IMR-90 (cell line): ENCODE measurements at regions not wholly inside any gene's neighbourhood (a gene's known extent, or its start where the extent isn't known, plus 50 kb on each side); places are given as distances from the start of the nearest gene placed in this dataset.

Experiments
- ATAC-seq: fragments of 200-7000 bp; cut with Tn5 transposase; 2 replicates; pipeline ENCODE4 v1.9.1; 2020; ENCODE audit warnings: low read depth, mild to moderate bottlenecking, moderate library complexity
- BruUV-seq: library from RNA; stranded (reverse); fragments of 400-500 nt; replicated peaks from 2 replicates; lab custom pipeline; 2021; lab: Mats Ljungman, UMichigan
- CTCF ChIA-PET: fragments of 300-600 bp; formaldehyde crosslinking; extraction: SDS; loops from one replicate; lab custom pipeline; 2021; ENCODE audit warnings: antibody characterized with exemption; lab: Yijun Ruan, JAX
- POLR2A ChIA-PET: fragments of 300-600 bp; sonication (Branson Sonifier 250); formaldehyde crosslinking; loops from one replicate; lab custom pipeline; 2022; ENCODE audit warnings: antibody characterized with exemption; ENCODE audit not compliant: unreplicated experiment; lab: Charles Lee
- DNase-seq: peaks from one replicate; pipeline ENCODE4 v3.0.0; 2013
- H2AFZ ChIP-seq: replicated peaks from 2 replicates; pipeline ENCODE3; 2013; ENCODE audit warnings: low read length, mild to moderate bottlenecking; ENCODE audit not compliant: poor library complexity
- H2AK5ac ChIP-seq: 2 replicates; pipeline ENCODE4 v1.6.1; 2013; ENCODE audit warnings: low read depth, low read length, inconsistent platforms
- H2AK9ac ChIP-seq: replicated peaks from 2 replicates; pipeline ENCODE3; 2013; ENCODE audit warnings: mild to moderate bottlenecking, low read depth, low read length, moderate library complexity; ENCODE audit not compliant: poor library complexity
- H2BK120ac ChIP-seq: 2 replicates; pipeline ENCODE4 v1.6.1; 2013; ENCODE audit warnings: low read depth, low read length, inconsistent platforms
- H2BK15ac ChIP-seq: 3 replicates; pipeline ENCODE4 v1.6.1; 2013; ENCODE audit warnings: low read depth, low read length, inconsistent platforms
- H2BK20ac ChIP-seq: 2 replicates; pipeline ENCODE4 v1.6.1; 2013; ENCODE audit warnings: low read depth, mild to moderate bottlenecking, inconsistent platforms, low read length, moderate library complexity
- H2BK5ac ChIP-seq: 2 replicates; pipeline ENCODE4 v1.6.1; 2013; ENCODE audit warnings: mild to moderate bottlenecking, low read depth, low read length, inconsistent platforms; ENCODE audit not compliant: poor library complexity, severe bottlenecking
- H3K14ac ChIP-seq: replicated peaks from 2 replicates; pipeline ENCODE4 v1.6.1; 2013; ENCODE audit warnings: low read depth, low read length, inconsistent platforms
- H3K18ac ChIP-seq: 2 replicates; pipeline ENCODE4 v1.6.1; 2013; ENCODE audit warnings: low read depth, low read length, control low read depth
- H3K23ac ChIP-seq: 2 replicates; pipeline ENCODE4 v1.6.1; 2013; ENCODE audit warnings: low read depth, low read length, inconsistent platforms
- H3K27ac ChIP-seq: 2 replicates; pipeline ENCODE4 v1.5.1; 2013; ENCODE audit warnings: mild to moderate bottlenecking, control low read depth, low read length; ENCODE audit not compliant: insufficient read depth
- H3K27me3 ChIP-seq: 2 replicates; pipeline ENCODE4 v1.6.1; 2013; ENCODE audit warnings: low read length; ENCODE audit not compliant: control insufficient read depth, insufficient read depth
- H3K36me3 ChIP-seq: 2 replicates; pipeline ENCODE4 v1.6.1; 2013; ENCODE audit warnings: low read length, mixed read lengths; ENCODE audit not compliant: control insufficient read depth, insufficient read depth
- H3K4ac ChIP-seq: 2 replicates; pipeline ENCODE4 v1.6.1; 2013; ENCODE audit warnings: low read depth, low read length, inconsistent platforms
- H3K4me1 ChIP-seq: 2 replicates; pipeline ENCODE4 v1.6.1; 2013; ENCODE audit warnings: low read length, mixed read lengths; ENCODE audit not compliant: control insufficient read depth, insufficient read depth
- H3K4me2 ChIP-seq: 2 replicates; pipeline ENCODE4 v1.6.1; 2013; ENCODE audit warnings: low read depth, mild to moderate bottlenecking, control low read depth, low read length, moderate library complexity
- H3K4me3 ChIP-seq: 2 replicates; pipeline ENCODE4 v1.5.1; 2013; ENCODE audit warnings: low read depth, mild to moderate bottlenecking, control low read depth, low read length, moderate library complexity; ENCODE audit not compliant: insufficient read depth
- H3K56ac ChIP-seq: 2 replicates; pipeline ENCODE4 v1.6.1; 2013; ENCODE audit warnings: low read length, inconsistent platforms; ENCODE audit not compliant: insufficient read depth; ENCODE audit errors: extremely low read depth
- H3K79me1 ChIP-seq, 2 experiments: 2 replicates each; pipeline ENCODE4 v1.6.1; 2013; ENCODE audit warnings: low read length in 2 of 2, inconsistent platforms in 1 of 2, low read depth in 1 of 2
- H3K9ac ChIP-seq: 2 replicates; pipeline ENCODE4 v1.6.1; 2013; ENCODE audit warnings: low read depth, low read length, control low read depth
- H3K9me1 ChIP-seq: 2 replicates; pipeline ENCODE4 v1.6.1; 2013; ENCODE audit warnings: low read length, inconsistent platforms; ENCODE audit not compliant: insufficient read depth
- H3K9me3 ChIP-seq: 2 replicates; pipeline ENCODE4 v1.6.1; 2013; ENCODE audit warnings: low read length; ENCODE audit not compliant: control insufficient read depth, insufficient read depth
- H4K20me1 ChIP-seq: 2 replicates; pipeline ENCODE4 v1.6.1; 2013; ENCODE audit warnings: low read length, inconsistent platforms; ENCODE audit not compliant: insufficient read depth
- H4K5ac ChIP-seq: 2 replicates; pipeline ENCODE4 v1.6.1; 2013; ENCODE audit warnings: mild to moderate bottlenecking, low read depth, low read length, control low read depth
- H4K8ac ChIP-seq, 2 experiments: 2 replicates each; pipeline ENCODE4 v1.6.1; 2013; ENCODE audit warnings: low read depth in 2 of 2, low read length in 2 of 2, control low read depth in 1 of 2, inconsistent platforms in 1 of 2
- H4K91ac ChIP-seq: 2 replicates; pipeline ENCODE4 v1.6.1; 2013; ENCODE audit warnings: low read depth, low read length, inconsistent platforms; ENCODE audit not compliant: insufficient read depth
- BHLHE40 ChIP-seq: fragments of 150-350 bp; IDR thresholded peaks from 2 replicates; pipeline ENCODE4 v1.6.1; 2016; ENCODE audit warnings: mild to moderate bottlenecking, low read depth, low read length
- MAFK ChIP-seq: IDR thresholded peaks from 2 replicates; pipeline ENCODE4 v1.6.1; 2012; ENCODE audit warnings: low read depth, low read length, improper control_type of control experiment
- MAZ ChIP-seq: IDR thresholded peaks from 2 replicates; pipeline ENCODE4 v1.6.1; 2012; ENCODE audit warnings: low read depth, mild to moderate bottlenecking, low read length, improper control_type of control experiment, moderate library complexity, borderline replicate concordance
- MXI1 ChIP-seq: IDR thresholded peaks from 2 replicates; pipeline ENCODE4 v1.6.1; 2012; ENCODE audit warnings: low read depth, mild to moderate bottlenecking, low read length, moderate library complexity, borderline replicate concordance
- POLR2A ChIP-seq: IDR thresholded peaks from 2 replicates; pipeline ENCODE4 v1.6.1; 2012; ENCODE audit warnings: mild to moderate bottlenecking, low read depth, low read length
- RCOR1 ChIP-seq: IDR thresholded peaks from 2 replicates; pipeline ENCODE4 v1.6.1; 2012; ENCODE audit warnings: mild to moderate bottlenecking, low read length, improper control_type of control experiment; ENCODE audit not compliant: insufficient replicate concordance
- SMC3 ChIP-seq: fragments of 150-350 bp; IDR thresholded peaks from 2 replicates; pipeline ENCODE4 v1.6.1; 2016; ENCODE audit warnings: low read depth, mild to moderate bottlenecking, antibody characterized with exemption, low read length, moderate library complexity
- WGBS, 2 experiments: methylation state at CpG; one replicate each; pipeline versions ENCODE4 v1.1.5 to v1.1.7; 2013; ENCODE audit warnings: missing lambda C conversion rate in 2 of 2; ENCODE audit not compliant: insufficient read length in 1 of 2; ENCODE audit errors: extremely low coverage in 2 of 2; 5-methylcytosine and 5-hydroxymethylcytosine counted together
- dilution Hi-C: fragments of 300-500 bp; cut with HindIII; formaldehyde crosslinking; loops from one replicate; pipeline ENCODE4 v1.14.3; 2018; ENCODE audit warnings: low sequenced_read_pairs; ENCODE audit not compliant: unreplicated experiment
- in situ Hi-C: fragments of 300-500 bp; cut with MboI; formaldehyde crosslinking; loops from 3 replicates; pipeline ENCODE4 v1.14.3; 2019; ENCODE audit warnings: low sequenced_read_pairs, inconsistent platforms, mixed read lengths
- intact Hi-C: fragments of 100-400 bp; cut with micrococcal nuclease; formaldehyde crosslinking; loops from 2 replicates; pipeline ENCODE4 v1.10.0; 2022
- TF ChIP-seq, protein P1 (sequence below): fragments of 150-350 bp; IDR thresholded peaks from 2 replicates; pipeline ENCODE4 v1.6.1; 2017; ENCODE audit warnings: mild to moderate bottlenecking, antibody characterized with exemption, low read length, low read depth
- TF ChIP-seq, protein P2 (sequence below): conservative IDR thresholded peaks from 2 replicates; pipeline ENCODE4 v1.5.1; 2012; ENCODE audit warnings: mild to moderate bottlenecking, low read depth, low read length, improper control_type of control experiment

DNA sequence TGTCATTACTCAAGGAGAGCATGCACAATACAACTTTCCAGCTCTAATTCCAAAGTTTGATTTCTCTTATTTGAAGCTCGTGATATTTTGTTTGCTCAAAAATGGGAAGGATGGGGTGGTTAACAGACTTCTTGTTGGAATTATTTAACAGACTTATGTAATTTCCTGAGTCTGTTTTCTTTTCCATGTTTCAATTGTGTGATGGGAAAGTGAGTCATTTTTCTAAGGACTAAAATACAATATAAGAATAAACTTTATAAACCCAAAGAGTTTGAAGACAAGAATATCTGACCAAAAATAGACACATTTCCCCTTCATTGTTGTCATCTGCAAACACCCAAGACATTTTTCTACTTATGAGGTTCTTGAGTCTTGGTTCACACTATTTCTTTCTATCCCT, 211.8 kb upstream of the SLITRK5 start:
- H3K4me3 ChIP-seq, result no peak overlapping the region
- no peaks in the 10 kb centered on the region for H3K9me1 ChIP-seq
- H2BK15ac ChIP-seq, result no peak overlapping the region
- DNase-seq (no peak), ATAC-seq (no peak)
- no peaks in the 10 kb centered on the region for H3K9me3 ChIP-seq
- CTCF ChIA-PET, result no interaction called here
- H3K4me2 ChIP-seq, result no peak overlapping the region
- TF ChIP-seq MAZ, result no peak
- no peak for TF ChIP-seq RCOR1
- TF ChIP-seq MXI1, result no peak
- TF ChIP-seq MAFK, result no peak
- TF ChIP-seq, protein P1, sequence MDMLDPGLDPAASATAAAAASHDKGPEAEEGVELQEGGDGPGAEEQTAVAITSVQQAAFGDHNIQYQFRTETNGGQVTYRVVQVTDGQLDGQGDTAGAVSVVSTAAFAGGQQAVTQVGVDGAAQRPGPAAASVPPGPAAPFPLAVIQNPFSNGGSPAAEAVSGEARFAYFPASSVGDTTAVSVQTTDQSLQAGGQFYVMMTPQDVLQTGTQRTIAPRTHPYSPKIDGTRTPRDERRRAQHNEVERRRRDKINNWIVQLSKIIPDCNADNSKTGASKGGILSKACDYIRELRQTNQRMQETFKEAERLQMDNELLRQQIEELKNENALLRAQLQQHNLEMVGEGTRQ, result no peak
- no peak for TF ChIP-seq SMC3
- no peak for TF ChIP-seq POLR2A
- TF ChIP-seq, protein P2, sequence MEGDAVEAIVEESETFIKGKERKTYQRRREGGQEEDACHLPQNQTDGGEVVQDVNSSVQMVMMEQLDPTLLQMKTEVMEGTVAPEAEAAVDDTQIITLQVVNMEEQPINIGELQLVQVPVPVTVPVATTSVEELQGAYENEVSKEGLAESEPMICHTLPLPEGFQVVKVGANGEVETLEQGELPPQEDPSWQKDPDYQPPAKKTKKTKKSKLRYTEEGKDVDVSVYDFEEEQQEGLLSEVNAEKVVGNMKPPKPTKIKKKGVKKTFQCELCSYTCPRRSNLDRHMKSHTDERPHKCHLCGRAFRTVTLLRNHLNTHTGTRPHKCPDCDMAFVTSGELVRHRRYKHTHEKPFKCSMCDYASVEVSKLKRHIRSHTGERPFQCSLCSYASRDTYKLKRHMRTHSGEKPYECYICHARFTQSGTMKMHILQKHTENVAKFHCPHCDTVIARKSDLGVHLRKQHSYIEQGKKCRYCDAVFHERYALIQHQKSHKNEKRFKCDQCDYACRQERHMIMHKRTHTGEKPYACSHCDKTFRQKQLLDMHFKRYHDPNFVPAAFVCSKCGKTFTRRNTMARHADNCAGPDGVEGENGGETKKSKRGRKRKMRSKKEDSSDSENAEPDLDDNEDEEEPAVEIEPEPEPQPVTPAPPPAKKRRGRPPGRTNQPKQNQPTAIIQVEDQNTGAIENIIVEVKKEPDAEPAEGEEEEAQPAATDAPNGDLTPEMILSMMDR, result no peak
- no peak for TF ChIP-seq BHLHE40
- no peak overlapping the region for H3K9ac ChIP-seq
- no peak overlapping the region for H4K91ac ChIP-seq
- no TSS peak for BruUV-seq
- no peaks in the 10 kb centered on the region for H3K36me3 ChIP-seq
- no peak overlapping the region for H3K18ac ChIP-seq
- no peak overlapping the region for H2BK20ac ChIP-seq
- H2AK9ac ChIP-seq, result no peak overlapping the region
- POLR2A ChIA-PET, result no interaction called here
- H3K56ac ChIP-seq, result no peak overlapping the region
- dilution Hi-C loops, result no loop called here
- no peak overlapping the region for H2BK5ac ChIP-seq
- no CpG with 5 or more reads among the region's 1 CpG for WGBS, 2 experiments
- no peak overlapping the region for H3K27ac ChIP-seq
- no peaks in the 10 kb centered on the region for H4K20me1 ChIP-seq
- H4K8ac ChIP-seq, result no peak overlapping the region
- H2AK5ac ChIP-seq, result no peak overlapping the region
- no peak overlapping the region for H3K4ac ChIP-seq
- H2BK120ac ChIP-seq, result no peak overlapping the region
- no peaks in the 10 kb centered on the region for H3K4me1 ChIP-seq
- no peaks in the 10 kb centered on the region for H3K79me1 ChIP-seq
- H2AFZ ChIP-seq, result no peak overlapping the region
- in situ Hi-C loops, result no loop called here
- intact Hi-C loops, result no loop called here
- no peak overlapping the region for H4K5ac ChIP-seq
- H3K23ac ChIP-seq, result no peak overlapping the region
- H3K14ac ChIP-seq, result no peak overlapping the region
- H3K27me3 ChIP-seq, result no peaks in the 10 kb centered on the region
